Activated CD8-positive, alpha-beta T cell treated with anti-CD3 and anti-CD28 coated beads for 36 hours (primary cell): ENCODE measurements at regions not wholly inside any gene's neighbourhood (a gene's known extent, or its start where the extent isn't known, plus 50 kb on each side); places are given as distances from the start of the nearest gene placed in this dataset.

Experiments
- ATAC-seq: fragments of 200-7000 bp; cut with Tn5 transposase; one replicate; pipeline ENCODE4 v1.10.0; 2021; ENCODE audit warnings: mild to moderate bottlenecking, moderate library complexity
- CTCF ChIA-PET: fragments of 350-600 bp; sonication (Branson Sonifier 250); formaldehyde crosslinking; loops from one replicate; lab custom pipeline; 2021; ENCODE audit warnings: antibody characterized with exemption; lab: Charles Lee
- POLR2A ChIA-PET: fragments of 350-600 bp; sonication (Branson Sonifier 250); formaldehyde crosslinking; loops from one replicate; lab custom pipeline; 2021; ENCODE audit warnings: antibody characterized with exemption; lab: Charles Lee
- DNase-seq: peaks from one replicate; pipeline ENCODE4 v3.0.0-alpha.2; 2020
- H3K27ac Mint-ChIP-seq: one replicate; pipeline ENCODE4 v1.8.0; 2021; ENCODE audit warnings: mild to moderate bottlenecking, mixed read lengths
- H3K27me3 Mint-ChIP-seq: one replicate; pipeline ENCODE4 v1.8.0; 2021; ENCODE audit warnings: mixed read lengths
- H3K36me3 Mint-ChIP-seq: one replicate; pipeline ENCODE4 v1.8.0; 2021; ENCODE audit warnings: low read depth, mixed read lengths
- H3K4me1 Mint-ChIP-seq: one replicate; pipeline ENCODE4 v1.8.0; 2021; ENCODE audit warnings: low read depth, mixed read lengths
- H3K4me3 Mint-ChIP-seq: one replicate; pipeline ENCODE4 v1.8.0; 2021; ENCODE audit warnings: mild to moderate bottlenecking, moderate library complexity, mixed read lengths
- H3K9me3 Mint-ChIP-seq: one replicate; pipeline ENCODE4 v1.8.0; 2021; ENCODE audit warnings: mixed read lengths
- CTCF ChIP-seq: fragments of 200-600 bp; IDR thresholded peaks from one replicate; pipeline ENCODE4 v1.8.0; 2022; ENCODE audit warnings: antibody characterized with exemption, mild to moderate bottlenecking
- intact Hi-C: fragments of 100-400 bp; cut with micrococcal nuclease; formaldehyde crosslinking; loops from one replicate; pipeline ENCODE4 v1.10.0; 2022

- no peaks in the 10 kb centered on the region for H3K9me3 Mint-ChIP-seq
- no peak for TF ChIP-seq CTCF
- H3K27ac Mint-ChIP-seq: no peak overlapping the region
- POLR2A ChIA-PET: no interaction called here
- CTCF ChIA-PET: no interaction called here
- DNase-seq (no peak), ATAC-seq (no peak)
- intact Hi-C loops: no loop called here
- no peaks in the 10 kb centered on the region for H3K4me1 Mint-ChIP-seq
- no peak overlapping the region for H3K4me3 Mint-ChIP-seq
- H3K36me3 Mint-ChIP-seq: no peaks in the 10 kb centered on the region
- peaks cover 10% of the 10 kb centered on the region for H3K27me3 Mint-ChIP-seq
These were observed 136.8 kb upstream of the ARL4C start for GRCh38 chr2:234633581-234634230.

- Mint-ChIP-seq H3K4me3 (no peak overlapping the region), H3K27me3 (peaks cover 9% of the 10 kb centered on the region), H3K9me3 (no peaks in the 10 kb centered on the region), H3K36me3 (no peaks in the 10 kb centered on the region), H3K4me1 (no peaks in the 10 kb centered on the region), H3K27ac (no peak overlapping the region)
- intact Hi-C loops: no loop called here
- CTCF ChIA-PET: no interaction called here
- POLR2A ChIA-PET: no interaction called here
- DNase-seq: no peak
- no peak for ATAC-seq
- TF ChIP-seq CTCF: no peak
These were observed 135.9 kb upstream of the ARL4C start for GRCh38 chr2:234632527-234633391.

GRCh38 chr2:234631646-234632514 is 135.0 kb upstream of the ARL4C start:
- Mint-ChIP-seq H3K27me3 (peaks cover 9% of the 10 kb centered on the region), H3K36me3 (no peaks in the 10 kb centered on the region), H3K4me1 (no peaks in the 10 kb centered on the region), H3K4me3 (no peak overlapping the region), H3K9me3 (no peaks in the 10 kb centered on the region), H3K27ac (no peak overlapping the region)
- TF ChIP-seq CTCF: no peak
- ATAC-seq (no peak), DNase-seq (no peak)
- intact Hi-C loops: no loop called here
- POLR2A ChIA-PET: no interaction called here
- CTCF ChIA-PET: no interaction called here

- no peaks in the 10 kb centered on the region for H3K9me3 Mint-ChIP-seq
- CTCF ChIA-PET: no interaction called here
- no peak overlapping the region for H3K27ac Mint-ChIP-seq
- ATAC-seq: no peak
- no peak for TF ChIP-seq CTCF
- intact Hi-C loops: no loop called here
- DNase-seq: no peak
- H3K4me1 Mint-ChIP-seq: no peaks in the 10 kb centered on the region
- no peaks in the 10 kb centered on the region for H3K36me3 Mint-ChIP-seq
- H3K27me3 Mint-ChIP-seq: peaks cover 9% of the 10 kb centered on the region
- no peak overlapping the region for H3K4me3 Mint-ChIP-seq
- POLR2A ChIA-PET: no interaction called here
These were observed 133.9 kb upstream of the ARL4C start for GRCh38 chr2:234630801-234631261.
